OCI-LY7 (cell line): ENCODE measurements at regions not wholly inside any gene's neighbourhood (a gene's known extent, or its start where the extent isn't known, plus 50 kb on each side); places are given as distances from the start of the nearest gene placed in this dataset.

Experiments
- BruUV-seq: library from RNA; stranded (reverse); fragments of 400-500 nt; replicated peaks from 2 replicates; lab custom pipeline; 2021; lab: Mats Ljungman, UMichigan
- CTCF ChIA-PET: fragments of 300-600 bp; sonication (Branson Sonifier 250); formaldehyde crosslinking; loops from one replicate; lab custom pipeline; 2022; ENCODE audit warnings: antibody characterized with exemption; ENCODE audit not compliant: unreplicated experiment; lab: Charles Lee
- POLR2A ChIA-PET: fragments of 300-600 bp; sonication (Branson Sonifier 250); formaldehyde crosslinking; loops from one replicate; lab custom pipeline; 2022; ENCODE audit warnings: antibody characterized with exemption; lab: Charles Lee
- DNase-seq: peaks from one replicate; pipeline ENCODE4 v3.0.0-alpha.2; 2015; ENCODE audit warnings: low spot score
- H2AFZ ChIP-seq: fragments of 200-600 bp; sonication (generic), shearing (Covaris generic); 2 replicates; pipeline ENCODE4 v1.6.1; 2014; ENCODE audit warnings: mild to moderate bottlenecking, antibody characterized with exemption, low read length, moderate library complexity
- H3K27ac ChIP-seq: fragments of 200-600 bp; sonication (generic); 2 replicates; pipeline ENCODE4 v1.5.1; 2014; ENCODE audit warnings: mixed run types, low read depth, mild to moderate bottlenecking, moderate library complexity, low read length, inconsistent platforms; ENCODE audit not compliant: poor library complexity, severe bottlenecking
- H3K36me3 ChIP-seq: fragments of 200-600 bp; sonication (generic); 2 replicates; pipeline ENCODE4 v1.6.1; 2014; ENCODE audit warnings: mild to moderate bottlenecking, antibody characterized with exemption, low read length, moderate library complexity, mixed read lengths; ENCODE audit not compliant: insufficient read depth
- H3K4me1 ChIP-seq: fragments of 200-600 bp; sonication (generic); 2 replicates; pipeline ENCODE4 v1.5.1; 2014; ENCODE audit warnings: mild to moderate bottlenecking, low read length; ENCODE audit not compliant: insufficient read depth, poor library complexity, severe bottlenecking
- H3K4me2 ChIP-seq: fragments of 200-600 bp; sonication (generic); 2 replicates; pipeline ENCODE4 v1.6.1; 2014; ENCODE audit warnings: mild to moderate bottlenecking, low read length
- H3K4me3 ChIP-seq: fragments of 200-600 bp; sonication (generic); 2 replicates; pipeline ENCODE4 v1.5.1; 2014; ENCODE audit warnings: mild to moderate bottlenecking, low read depth, low read length; ENCODE audit not compliant: poor library complexity, severe bottlenecking
- H3K79me2 ChIP-seq: fragments of 200-600 bp; sonication (generic); 2 replicates; pipeline ENCODE4 v1.6.1; 2016; ENCODE audit warnings: low read depth, mild to moderate bottlenecking, low read length, moderate library complexity, mixed read lengths; ENCODE audit not compliant: insufficient read depth
- H3K9me2 ChIP-seq: fragments of 200-600 bp; sonication (generic); 2 replicates; pipeline ENCODE4 v1.6.1; 2016; ENCODE audit warnings: mild to moderate bottlenecking, low read length, mixed read lengths; ENCODE audit not compliant: insufficient read depth
- H3K9me3 ChIP-seq: fragments of 200-600 bp; sonication (generic); 2 replicates; pipeline ENCODE4 v1.6.1; 2014; ENCODE audit warnings: mild to moderate bottlenecking, mixed run types, low read length, mixed read lengths
- H4K20me1 ChIP-seq: fragments of 200-600 bp; sonication (generic); 2 replicates; pipeline ENCODE4 v1.6.1; 2014; ENCODE audit warnings: mild to moderate bottlenecking, antibody characterized with exemption, low read length, moderate library complexity, mixed read lengths; ENCODE audit not compliant: insufficient read depth
- EZH2phosphoT487 ChIP-seq: fragments of 200-600 bp; sonication (generic); IDR thresholded peaks from 2 replicates; pipeline ENCODE4 v1.6.1; 2018; ENCODE audit warnings: low read depth, borderline replicate concordance, mild to moderate bottlenecking, mixed run types, antibody characterized with exemption, low read length, moderate library complexity, mixed read lengths
- intact Hi-C: fragments of 100-400 bp; cut with micrococcal nuclease; formaldehyde crosslinking; loops from one replicate; pipeline ENCODE4 v1.10.0; 2022; ENCODE audit not compliant: unreplicated experiment
- TF ChIP-seq, protein P1 (sequence below): fragments of 200-600 bp; sonication (generic); conservative IDR thresholded peaks from 2 replicates; pipeline ENCODE4 v1.5.1; 2014; ENCODE audit warnings: mild to moderate bottlenecking, antibody characterized with exemption, low read length, moderate library complexity, mixed read lengths

- Histone ChIP-seq H3K79me2 (no peaks in the 10 kb centered on the region), H3K27ac (no peak overlapping the region), H3K9me2 (no peaks in the 10 kb centered on the region; the same call in 1 of the 2 replicates), H3K4me2 (no peak overlapping the region; the same call in 1 of the 2 replicates), H3K4me1 (peaks cover 35% of the 10 kb centered on the region), H4K20me1 (no peaks in the 10 kb centered on the region), H2AFZ (peak overlapping the region; percentile 92), H3K9me3 (peaks cover 1% of the 10 kb centered on the region; the same call in 1 of the 2 replicates), H3K36me3 (peaks cover 2% of the 10 kb centered on the region; the same call in 1 of the 2 replicates), H3K4me3 (no peak overlapping the region)
- intact Hi-C loops = no loop called here
- no peak for DNase-seq
- CTCF ChIA-PET = no interaction called here
- POLR2A ChIA-PET = no interaction called here
- TF ChIP-seq, protein P1, sequence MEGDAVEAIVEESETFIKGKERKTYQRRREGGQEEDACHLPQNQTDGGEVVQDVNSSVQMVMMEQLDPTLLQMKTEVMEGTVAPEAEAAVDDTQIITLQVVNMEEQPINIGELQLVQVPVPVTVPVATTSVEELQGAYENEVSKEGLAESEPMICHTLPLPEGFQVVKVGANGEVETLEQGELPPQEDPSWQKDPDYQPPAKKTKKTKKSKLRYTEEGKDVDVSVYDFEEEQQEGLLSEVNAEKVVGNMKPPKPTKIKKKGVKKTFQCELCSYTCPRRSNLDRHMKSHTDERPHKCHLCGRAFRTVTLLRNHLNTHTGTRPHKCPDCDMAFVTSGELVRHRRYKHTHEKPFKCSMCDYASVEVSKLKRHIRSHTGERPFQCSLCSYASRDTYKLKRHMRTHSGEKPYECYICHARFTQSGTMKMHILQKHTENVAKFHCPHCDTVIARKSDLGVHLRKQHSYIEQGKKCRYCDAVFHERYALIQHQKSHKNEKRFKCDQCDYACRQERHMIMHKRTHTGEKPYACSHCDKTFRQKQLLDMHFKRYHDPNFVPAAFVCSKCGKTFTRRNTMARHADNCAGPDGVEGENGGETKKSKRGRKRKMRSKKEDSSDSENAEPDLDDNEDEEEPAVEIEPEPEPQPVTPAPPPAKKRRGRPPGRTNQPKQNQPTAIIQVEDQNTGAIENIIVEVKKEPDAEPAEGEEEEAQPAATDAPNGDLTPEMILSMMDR = no peak
- TF ChIP-seq EZH2phosphoT487 = no peak
- no TSS peak for BruUV-seq
Measured at GRCh38 chr4:115278830-115279229, 165.4 kb upstream of the NDST4 start.

DNA sequence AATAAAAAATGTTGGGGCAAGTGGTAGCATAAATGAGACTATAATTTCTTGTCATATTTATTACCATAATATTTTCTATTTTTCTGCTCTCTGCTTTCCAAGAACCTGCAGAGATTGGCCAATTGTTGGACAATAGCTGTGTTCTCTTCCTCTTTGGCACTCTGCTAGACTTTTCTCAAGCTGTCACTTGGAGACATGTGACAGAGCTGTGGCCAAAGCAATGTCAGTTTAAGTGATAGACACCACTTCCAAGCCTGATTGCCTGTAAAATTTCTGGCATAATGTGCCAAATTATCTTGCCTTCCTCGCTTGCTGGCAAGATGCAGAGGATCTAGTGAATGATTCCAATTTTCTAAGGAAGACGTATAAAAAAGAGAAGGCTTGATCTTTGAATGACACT lies 162.2 kb upstream of the NDST4 start:
- Histone ChIP-seq H3K27ac (peak overlapping the region; percentile 42), H3K36me3 (peaks cover 5% of the 10 kb centered on the region; the same call in 1 of the 2 replicates), H3K9me3 (peaks cover 5% of the 10 kb centered on the region; the same call in 1 of the 2 replicates), H3K4me2 (no peak overlapping the region; the same call in 1 of the 2 replicates), H4K20me1 (no peaks in the 10 kb centered on the region), H3K4me3 (no peak overlapping the region), H3K9me2 (no peaks in the 10 kb centered on the region), H3K4me1 (peaks cover 57% of the 10 kb centered on the region), H2AFZ (peak overlapping the region; percentile 86), H3K79me2 (no peaks in the 10 kb centered on the region)
- TF ChIP-seq, protein P1 = no peak
- no peak for TF ChIP-seq EZH2phosphoT487
- peak; percentile 14 for DNase-seq
- CTCF ChIA-PET = no interaction called here
- no TSS peak for BruUV-seq
- intact Hi-C loops = no loop called here
- POLR2A ChIA-PET = interaction anchor here (1.0 to 1.8 kb wide), 4 partner anchors 9 to 22 kb away, joined by 4 read pairs; no protein-coding TSS in a partner anchor

DNA sequence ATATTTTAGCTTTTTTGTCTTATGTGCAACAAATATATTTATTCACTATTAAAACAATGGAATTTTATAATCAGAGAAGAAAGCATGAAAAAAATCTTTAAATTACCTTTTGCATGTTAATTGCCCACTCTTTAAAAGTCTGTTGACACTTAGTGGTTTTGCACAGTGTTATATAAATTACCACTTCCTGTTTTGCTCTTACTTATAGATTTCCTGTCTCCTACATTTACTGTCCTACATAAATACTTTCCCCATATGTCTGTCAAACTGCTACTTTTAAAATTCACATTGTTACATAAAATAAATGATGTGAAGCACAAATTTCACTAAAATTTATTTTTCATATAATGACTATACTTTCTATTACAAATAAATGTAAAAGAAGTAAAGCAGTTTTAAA lies 161.1 kb upstream of the NDST4 start:
- Histone ChIP-seq H3K4me1 (peaks cover 64% of the 10 kb centered on the region), H3K79me2 (no peaks in the 10 kb centered on the region), H3K9me3 (peaks cover 5% of the 10 kb centered on the region; the same call in 1 of the 2 replicates), H4K20me1 (no peaks in the 10 kb centered on the region), H3K4me2 (peak overlapping the region; percentile 46), H3K27ac (peak overlapping the region; percentile 42), H2AFZ (peak overlapping the region; percentile 86; the same call in 1 of the 2 replicates), H3K4me3 (peak overlapping the region; percentile 10), H3K9me2 (no peaks in the 10 kb centered on the region), H3K36me3 (peaks cover 5% of the 10 kb centered on the region; the same call in 1 of the 2 replicates)
- ChIA-PET CTCF (no interaction called here), POLR2A (interaction anchor here (0.6 to 1.8 kb wide), 4 partner anchors 13 to 1937 kb away, joined by 3 to 4 read pairs (median 4); no protein-coding TSS in a partner anchor)
- no TSS peak for BruUV-seq
- TF ChIP-seq EZH2phosphoT487 = no peak
- TF ChIP-seq, protein P1 = no peak
- intact Hi-C loops = no loop called here
- DNase-seq = peak; percentile 53
